ENCODE measurements at regions not wholly inside any gene's neighbourhood (a gene's known extent, or its start where the extent isn't known, plus 50 kb on each side); places are given as distances from the start of the nearest gene placed in this dataset.

DNA sequence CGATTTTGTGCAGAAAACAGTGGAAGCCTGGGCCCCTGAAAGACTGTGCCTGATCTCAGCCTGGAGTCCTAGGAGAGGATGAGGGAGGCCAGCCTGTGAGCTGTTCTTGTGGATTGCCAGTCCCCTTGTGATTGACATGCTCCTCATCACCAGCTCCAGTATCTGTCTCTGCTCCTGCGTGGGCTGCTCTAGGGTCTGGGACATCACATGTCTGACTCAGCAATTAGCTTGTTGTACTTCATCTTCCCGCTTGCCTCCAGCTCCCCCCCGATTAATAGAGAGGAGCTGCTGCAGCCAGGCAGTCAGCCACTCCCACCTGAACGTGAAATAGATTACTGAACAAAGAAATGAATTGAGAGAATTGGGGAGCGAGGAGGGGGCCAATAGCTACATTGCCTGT is 99.6 kb upstream of the TBX20 start:
- Histone ChIP-seq H3K27ac (ENCODE audit: low read depth in 1 of 3, low read length in 2 of 3) (no peak overlapping the region), H3K9me3 (ENCODE audit: control insufficient read depth in 2 of 2, insufficient read depth in 1 of 2, low read depth in 1 of 2, low read length in 1 of 2) (no peaks in the 10 kb centered on the region), H3K4me3 (ENCODE audit: low read depth in 1 of 3, low read length in 3 of 3) (no peak overlapping the region), H3K4me1 (ENCODE audit: control insufficient read depth in 3 of 3, insufficient read depth in 2 of 3, low read depth in 1 of 3, low read length in 2 of 3) (no peaks in the 10 kb centered on the region), H3K36me3 (ENCODE audit: control insufficient read depth in 3 of 3, insufficient read depth in 2 of 3, low read depth in 1 of 3, low read length in 3 of 3) (no peaks in the 10 kb centered on the region), H3K27me3 (ENCODE audit: control insufficient read depth in 3 of 3, insufficient read depth in 3 of 3, low read length in 3 of 3) (no peaks in the 10 kb centered on the region)
- FAIRE-seq (no peak), DNase-seq (no peak)
- WGBS, 3 donors = 41 to 56% (median 53%) methylated on average over 6 of the region's 6 CpGs

DNA sequence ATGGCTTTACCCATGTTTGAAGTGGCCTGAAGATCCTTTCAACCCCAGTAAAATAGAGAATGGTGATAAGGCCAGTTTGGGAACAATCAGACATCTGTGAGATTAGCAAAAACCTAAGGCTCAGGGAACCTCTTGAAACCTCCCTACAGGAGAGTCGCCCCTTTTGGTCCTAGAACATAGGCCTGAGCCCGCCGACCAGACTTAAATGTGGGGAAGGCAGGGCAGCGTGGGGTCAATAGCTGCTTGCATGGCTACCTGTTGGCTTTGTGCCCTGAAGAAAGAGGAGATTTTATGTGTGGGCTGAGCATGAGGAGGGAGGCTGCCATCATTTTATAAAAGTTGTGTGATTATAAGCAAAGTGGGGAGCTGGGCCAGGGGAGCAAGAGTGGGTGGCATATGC is 97.6 kb upstream of the TBX20 start:
- no peak for DNase-seq

DNA sequence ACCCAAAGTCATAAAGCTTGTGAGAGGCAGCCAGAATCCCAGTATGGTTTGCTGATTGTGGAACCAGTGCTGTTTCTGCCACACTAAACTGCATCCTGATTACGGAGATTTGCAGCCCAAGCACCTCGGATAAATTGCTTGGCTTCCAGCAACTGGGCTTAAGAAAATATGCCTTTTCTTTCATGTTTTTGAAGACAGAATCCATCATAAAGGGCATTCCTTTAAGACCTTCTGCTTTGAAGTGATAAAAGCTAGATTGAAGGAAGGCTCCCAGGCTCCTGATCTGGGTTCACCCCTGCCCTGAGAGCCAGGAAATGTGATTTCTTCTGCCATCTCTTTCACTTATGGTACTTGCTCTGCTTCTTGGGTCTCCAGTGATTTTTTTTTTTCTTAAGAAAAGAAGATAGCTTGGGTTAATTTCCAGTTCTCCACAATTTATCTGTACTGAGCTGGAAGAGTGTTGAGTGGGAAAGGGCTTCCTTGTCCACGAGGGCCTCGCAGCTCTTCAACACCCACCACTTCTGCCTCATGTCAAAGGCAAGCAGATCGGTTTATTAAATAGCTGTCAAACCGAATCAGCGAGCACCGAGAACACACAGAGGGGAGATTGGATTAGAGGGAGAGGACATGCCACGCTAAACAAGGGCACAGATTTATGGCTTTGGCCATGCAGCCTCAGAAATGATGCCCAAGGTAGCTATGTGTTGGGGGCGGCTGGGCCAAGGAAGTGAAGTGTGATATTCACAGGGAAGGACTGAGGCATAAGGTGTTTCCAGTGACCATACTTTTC is 94.9 kb upstream of the TBX20 start:
- WGBS, 3 donors = 80 to 88% (median 86%) methylated on average over 10 of the region's 10 CpGs
- no peaks in the 10 kb centered on the region for H3K9me3 ChIP-seq (ENCODE audit: control insufficient read depth in 2 of 2, insufficient read depth in 1 of 2, low read depth in 1 of 2, low read length in 1 of 2)
- H3K36me3 ChIP-seq (ENCODE audit: control insufficient read depth in 3 of 3, insufficient read depth in 2 of 3, low read depth in 1 of 3, low read length in 3 of 3) = no peaks in the 10 kb centered on the region
- FAIRE-seq = no peak
- H3K27me3 ChIP-seq (ENCODE audit: control insufficient read depth in 3 of 3, insufficient read depth in 3 of 3, low read length in 3 of 3) = no peaks in the 10 kb centered on the region
- no peak overlapping the region for H3K4me3 ChIP-seq (ENCODE audit: low read depth in 1 of 3, low read length in 3 of 3)
- DNase-seq = no peak
- H3K27ac ChIP-seq (ENCODE audit: low read depth in 1 of 3, low read length in 2 of 3) = no peak overlapping the region
- no peaks in the 10 kb centered on the region for H3K4me1 ChIP-seq (ENCODE audit: control insufficient read depth in 3 of 3, insufficient read depth in 2 of 3, low read depth in 1 of 3, low read length in 2 of 3)

More for the DNA sequence above, 97.6 kb upstream of the TBX20 start:
- Histone ChIP-seq H3K4me3 (ENCODE audit: low read depth in 1 of 3, low read length in 3 of 3) (no peak overlapping the region), H3K4me1 (ENCODE audit: control insufficient read depth in 3 of 3, insufficient read depth in 2 of 3, low read depth in 1 of 3, low read length in 2 of 3) (no peaks in the 10 kb centered on the region), H3K9me3 (ENCODE audit: control insufficient read depth in 2 of 2, insufficient read depth in 1 of 2, low read depth in 1 of 2, low read length in 1 of 2) (no peaks in the 10 kb centered on the region), H3K27ac (ENCODE audit: low read depth in 1 of 3, low read length in 2 of 3) (no peak overlapping the region), H3K36me3 (ENCODE audit: control insufficient read depth in 3 of 3, insufficient read depth in 2 of 3, low read depth in 1 of 3, low read length in 3 of 3) (no peaks in the 10 kb centered on the region), H3K27me3 (ENCODE audit: control insufficient read depth in 3 of 3, insufficient read depth in 3 of 3, low read length in 3 of 3) (no peaks in the 10 kb centered on the region)
- WGBS, 3 donors = 85 to 93% (median 90%) methylated on average over 4 of the region's 4 CpGs
- FAIRE-seq = no peak

DNA sequence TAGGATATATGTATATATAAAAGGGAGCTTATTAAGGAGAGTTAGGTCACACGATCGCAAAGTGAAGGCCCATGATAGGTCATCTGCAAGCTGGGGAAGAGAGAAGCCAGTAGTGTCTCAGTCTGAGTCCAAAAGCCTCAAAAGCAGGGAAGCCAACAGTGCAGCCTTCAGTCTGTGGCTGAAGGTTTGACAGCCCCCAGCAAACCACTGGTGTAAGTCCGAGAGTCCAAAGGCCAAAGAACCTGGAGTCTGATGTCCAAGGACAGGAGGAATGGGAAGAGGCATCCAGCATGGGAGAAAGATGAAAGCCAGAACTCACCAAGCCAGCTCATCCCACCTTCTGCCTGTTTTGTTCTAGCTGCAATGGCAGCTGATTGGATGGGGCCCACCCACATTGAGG is 88.9 kb upstream of the TBX20 start:
- WGBS, 3 donors = 79 to 89% (median 80%) methylated on average over 3 of the region's 3 CpGs
- FAIRE-seq (no peak), DNase-seq (no peak)
- Histone ChIP-seq H3K27me3 (ENCODE audit: control insufficient read depth in 3 of 3, insufficient read depth in 3 of 3, low read length in 3 of 3) (no peaks in the 10 kb centered on the region), H3K4me3 (ENCODE audit: low read depth in 1 of 3, low read length in 3 of 3) (no peak overlapping the region), H3K36me3 (ENCODE audit: control insufficient read depth in 3 of 3, insufficient read depth in 2 of 3, low read depth in 1 of 3, low read length in 3 of 3) (no peaks in the 10 kb centered on the region), H3K4me1 (ENCODE audit: control insufficient read depth in 3 of 3, insufficient read depth in 2 of 3, low read depth in 1 of 3, low read length in 2 of 3) (no peaks in the 10 kb centered on the region), H3K9me3 (ENCODE audit: control insufficient read depth in 2 of 2, insufficient read depth in 1 of 2, low read depth in 1 of 2, low read length in 1 of 2) (no peaks in the 10 kb centered on the region), H3K27ac (ENCODE audit: low read depth in 1 of 3, low read length in 2 of 3) (no peak overlapping the region)

DNA sequence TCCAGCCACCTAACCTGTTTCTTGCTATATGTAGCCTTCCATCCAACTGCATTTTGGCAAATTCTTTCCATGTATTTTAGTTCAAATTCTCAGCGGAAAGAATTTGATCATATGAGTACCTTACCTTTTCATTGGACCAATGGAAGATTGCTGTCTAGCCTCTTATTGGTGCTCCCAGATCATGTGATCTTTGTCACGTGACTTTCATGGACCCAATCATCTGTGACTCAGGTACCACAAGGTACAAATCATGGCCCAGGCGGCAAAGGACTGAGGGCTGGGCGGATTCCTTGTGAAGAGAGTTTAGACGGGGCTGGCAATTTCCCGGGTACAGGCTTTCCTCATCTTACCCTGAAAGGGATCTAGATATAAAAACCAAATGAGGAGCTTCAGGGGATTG is 85.9 kb upstream of the TBX20 start:
- Histone ChIP-seq H3K9me3 (ENCODE audit: control insufficient read depth in 2 of 2, insufficient read depth in 1 of 2, low read depth in 1 of 2, low read length in 1 of 2) (no peaks in the 10 kb centered on the region), H3K27ac (ENCODE audit: low read depth in 1 of 3, low read length in 2 of 3) (no peak overlapping the region), H3K27me3 (ENCODE audit: control insufficient read depth in 3 of 3, insufficient read depth in 3 of 3, low read length in 3 of 3) (no peaks in the 10 kb centered on the region), H3K4me1 (ENCODE audit: control insufficient read depth in 3 of 3, insufficient read depth in 2 of 3, low read depth in 1 of 3, low read length in 2 of 3) (no peaks in the 10 kb centered on the region), H3K4me3 (ENCODE audit: low read depth in 1 of 3, low read length in 3 of 3) (no peak overlapping the region), H3K36me3 (ENCODE audit: control insufficient read depth in 3 of 3, insufficient read depth in 2 of 3, low read depth in 1 of 3, low read length in 3 of 3) (no peaks in the 10 kb centered on the region)
- DNase-seq = no peak
- 86 to 92% (median 89%) methylated on average over 6 of the region's 6 CpGs for WGBS, 3 donors
- no peak for FAIRE-seq

DNA sequence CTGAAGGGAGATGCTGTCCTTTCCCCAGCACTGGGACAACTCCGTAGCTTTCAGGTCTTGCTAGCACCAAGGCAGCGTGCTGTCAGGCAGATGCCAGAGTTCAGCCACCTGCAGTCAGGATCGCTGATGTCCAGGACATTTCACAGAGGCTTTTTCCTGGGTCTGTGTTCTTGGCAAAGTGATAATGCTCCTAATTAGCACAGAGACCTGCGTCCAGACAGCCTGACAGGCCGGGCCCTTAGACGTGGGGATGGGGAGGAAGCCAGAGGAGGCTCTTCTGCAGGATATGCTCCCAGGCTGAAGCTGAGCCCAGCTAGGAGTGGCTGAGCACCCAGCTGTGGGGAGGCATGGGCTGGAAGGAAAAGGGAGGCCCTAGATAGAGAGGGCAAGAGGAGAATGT is 82.5 kb upstream of the TBX20 start:
- Histone ChIP-seq H3K27me3 (ENCODE audit: control insufficient read depth in 3 of 3, insufficient read depth in 3 of 3, low read length in 3 of 3) (no peaks in the 10 kb centered on the region), H3K4me1 (ENCODE audit: control insufficient read depth in 3 of 3, insufficient read depth in 2 of 3, low read depth in 1 of 3, low read length in 2 of 3) (no peaks in the 10 kb centered on the region), H3K36me3 (ENCODE audit: control insufficient read depth in 3 of 3, insufficient read depth in 2 of 3, low read depth in 1 of 3, low read length in 3 of 3) (no peaks in the 10 kb centered on the region), H3K4me3 (ENCODE audit: low read depth in 1 of 3, low read length in 3 of 3) (no peak overlapping the region), H3K27ac (ENCODE audit: low read depth in 1 of 3, low read length in 2 of 3) (no peak overlapping the region), H3K9me3 (ENCODE audit: control insufficient read depth in 2 of 2, insufficient read depth in 1 of 2, low read depth in 1 of 2, low read length in 1 of 2) (no peaks in the 10 kb centered on the region)
- FAIRE-seq (no peak), DNase-seq (no peak)
- WGBS, 3 donors = 62 to 70% (median 69%) methylated on average over 6 of the region's 6 CpGs

DNA sequence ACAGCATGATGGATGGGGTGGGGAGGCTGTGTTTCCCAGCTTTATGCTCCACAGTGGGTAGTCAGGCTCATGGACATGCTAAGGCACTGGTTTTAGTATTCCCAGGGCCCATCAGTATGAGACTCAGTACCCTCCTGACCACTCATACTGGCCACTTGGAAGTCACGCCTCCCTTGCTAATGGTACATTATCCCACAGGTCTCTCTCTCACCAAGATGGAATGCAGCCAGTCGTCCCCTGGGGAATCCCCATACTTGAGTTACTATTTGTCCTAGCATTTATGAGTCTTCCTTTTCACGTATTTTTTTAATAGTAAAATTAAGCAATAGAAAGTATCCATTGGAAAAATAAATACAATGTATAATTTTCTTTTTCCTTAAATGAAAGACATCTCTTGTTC is 80.6 kb upstream of the TBX20 start:
- Histone ChIP-seq H3K9me3 (ENCODE audit: control insufficient read depth in 2 of 2, insufficient read depth in 1 of 2, low read depth in 1 of 2, low read length in 1 of 2) (no peaks in the 10 kb centered on the region), H3K4me1 (ENCODE audit: control insufficient read depth in 3 of 3, insufficient read depth in 2 of 3, low read depth in 1 of 3, low read length in 2 of 3) (no peaks in the 10 kb centered on the region), H3K27me3 (ENCODE audit: control insufficient read depth in 3 of 3, insufficient read depth in 3 of 3, low read length in 3 of 3) (no peaks in the 10 kb centered on the region), H3K36me3 (ENCODE audit: control insufficient read depth in 3 of 3, insufficient read depth in 2 of 3, low read depth in 1 of 3, low read length in 3 of 3) (no peaks in the 10 kb centered on the region), H3K4me3 (ENCODE audit: low read depth in 1 of 3, low read length in 3 of 3) (no peak overlapping the region), H3K27ac (ENCODE audit: low read depth in 1 of 3, low read length in 2 of 3) (no peak overlapping the region)
- no peak for DNase-seq
- FAIRE-seq = no peak
- 51 to 68% (median 63%) methylated on average over 3 of the region's 3 CpGs for WGBS, 3 donors

DNA sequence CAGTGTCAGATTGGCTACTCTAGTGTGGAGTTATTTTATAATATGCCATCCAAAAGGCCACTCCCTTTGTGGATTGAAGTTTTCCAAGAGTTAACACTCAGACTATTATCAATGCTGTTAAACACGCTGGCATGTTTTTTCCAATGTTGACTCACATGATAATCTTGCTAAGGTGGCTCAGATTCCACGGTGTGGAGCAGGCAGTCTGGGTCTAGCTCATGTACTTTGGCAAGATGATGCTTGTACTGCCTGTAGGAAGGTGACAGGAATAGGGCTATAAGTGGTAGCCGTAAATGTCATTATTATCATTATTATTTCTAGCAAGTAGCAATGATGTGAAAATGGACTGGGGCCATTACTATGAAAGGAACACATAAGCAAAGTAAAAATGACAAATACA is 79.4 kb upstream of the TBX20 start:
- DNase-seq = no peak
- Histone ChIP-seq H3K9me3 (ENCODE audit: control insufficient read depth in 2 of 2, insufficient read depth in 1 of 2, low read depth in 1 of 2, low read length in 1 of 2) (no peaks in the 10 kb centered on the region), H3K36me3 (ENCODE audit: control insufficient read depth in 3 of 3, insufficient read depth in 2 of 3, low read depth in 1 of 3, low read length in 3 of 3) (no peaks in the 10 kb centered on the region), H3K27me3 (ENCODE audit: control insufficient read depth in 3 of 3, insufficient read depth in 3 of 3, low read length in 3 of 3) (no peaks in the 10 kb centered on the region), H3K4me1 (ENCODE audit: control insufficient read depth in 3 of 3, insufficient read depth in 2 of 3, low read depth in 1 of 3, low read length in 2 of 3) (no peaks in the 10 kb centered on the region), H3K4me3 (ENCODE audit: low read depth in 1 of 3, low read length in 3 of 3) (no peak overlapping the region), H3K27ac (ENCODE audit: low read depth in 1 of 3, low read length in 2 of 3) (no peak overlapping the region)
- 41 to 65% (median 47%) methylated on average over 3 of the region's 3 CpGs for WGBS, 3 donors
- no peak for FAIRE-seq
